ENCODE measurements at regions not wholly inside any gene's neighbourhood (a gene's known extent, or its start where the extent isn't known, plus 50 kb on each side); places are given as distances from the start of the nearest gene placed in this dataset.

- in situ Hi-C loops (cut with MboI; ENCODE audit: low sequenced_read_pairs) = no loop called here
Measured at GRCh38 chr3:118744186-118744585, 290.5 kb downstream of the IGSF11 start.

- in situ Hi-C loops (cut with MboI; ENCODE audit: low sequenced_read_pairs) = no loop called here
Measured at GRCh38 chr3:118754406-118755252, 280.0 kb downstream of the IGSF11 start.

GRCh38 chr3:118755253-118755801 is 279.3 kb downstream of the IGSF11 start:
- in situ Hi-C loops (cut with MboI; ENCODE audit: low sequenced_read_pairs) = no loop called here

DNA sequence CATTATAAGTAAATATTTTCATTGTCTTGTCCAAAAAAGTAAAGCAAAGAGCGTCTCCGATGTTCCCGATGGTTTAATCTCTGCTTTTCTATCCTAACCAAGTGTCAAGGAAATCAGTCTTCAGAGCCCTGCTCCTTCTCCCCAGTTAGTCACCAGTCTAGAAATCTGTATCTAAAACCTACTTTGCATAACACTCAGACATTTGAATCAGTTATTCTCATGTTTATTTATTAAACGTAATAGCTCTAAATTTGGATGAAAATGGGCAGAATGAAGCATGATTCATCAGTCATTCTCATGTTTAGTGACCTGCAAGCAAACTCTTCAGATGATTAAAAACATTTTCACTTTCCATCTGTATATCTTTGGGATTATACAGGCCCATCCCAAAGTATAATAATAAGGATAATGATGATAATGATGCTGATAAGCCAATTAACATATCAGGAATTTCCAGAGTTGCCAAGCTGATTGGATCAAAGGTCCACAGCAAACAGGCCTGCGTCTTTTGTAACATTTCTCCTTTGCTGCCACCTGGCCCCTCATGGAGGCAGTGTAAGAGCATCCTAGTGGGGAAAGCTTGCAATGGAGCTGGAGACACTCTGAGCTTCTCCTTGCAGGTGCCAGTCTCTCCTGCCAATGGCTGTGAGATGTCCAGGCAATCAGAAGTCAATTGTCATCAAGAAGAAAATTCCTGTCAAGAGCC is 273.9 kb downstream of the IGSF11 start:
- in situ Hi-C loops (cut with MboI; ENCODE audit: low sequenced_read_pairs) = no loop called here

DNA sequence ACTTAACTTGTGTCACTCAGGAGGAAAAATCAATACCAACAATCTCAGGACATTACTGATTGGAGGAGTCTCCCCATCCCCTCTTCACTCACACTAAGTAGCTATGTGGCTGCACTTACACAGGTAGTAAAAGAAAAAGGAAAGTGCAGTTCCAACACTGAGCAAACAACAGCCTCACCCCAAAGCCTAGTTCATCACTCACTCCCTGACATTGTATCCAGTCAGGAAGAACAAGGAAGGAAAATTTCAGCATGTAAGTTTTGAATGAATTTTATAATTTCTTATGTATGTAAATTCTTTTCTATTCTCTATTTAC is 273.4 kb downstream of the IGSF11 start:
- in situ Hi-C loops (cut with MboI; ENCODE audit: low sequenced_read_pairs) = no loop called here

DNA sequence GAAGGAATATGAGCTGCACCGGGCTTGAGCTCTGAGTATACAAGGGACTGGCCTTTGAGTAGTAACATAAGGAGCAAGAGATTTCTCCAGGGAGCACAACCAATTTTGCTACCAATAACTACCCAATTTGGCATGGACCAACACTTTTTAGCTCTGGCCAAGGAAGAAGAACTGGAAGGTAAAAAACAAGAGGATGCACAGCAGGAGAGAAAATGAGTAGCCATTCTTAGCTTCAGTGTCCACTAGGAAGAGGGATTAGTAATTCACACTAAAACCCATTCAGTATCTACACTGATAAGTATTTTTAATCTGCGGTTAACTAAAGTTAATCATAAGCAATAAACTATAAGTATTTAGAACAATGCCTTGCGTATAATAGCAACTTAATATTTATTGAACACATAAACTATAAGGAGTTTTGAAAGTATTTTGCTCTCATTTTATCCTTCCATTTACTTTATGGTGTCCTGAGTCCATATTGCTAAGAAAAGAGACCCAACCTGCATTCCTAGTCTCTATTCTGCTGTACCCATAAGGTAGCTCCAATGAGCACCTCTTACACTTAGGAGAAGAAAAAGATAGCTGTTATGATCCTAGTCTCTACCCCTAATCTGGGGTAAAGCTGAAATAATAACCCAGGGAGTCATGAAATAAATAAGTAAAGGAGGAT is 268.9 kb downstream of the IGSF11 start:
- in situ Hi-C loops (cut with MboI; ENCODE audit: low sequenced_read_pairs) = no loop called here

DNA sequence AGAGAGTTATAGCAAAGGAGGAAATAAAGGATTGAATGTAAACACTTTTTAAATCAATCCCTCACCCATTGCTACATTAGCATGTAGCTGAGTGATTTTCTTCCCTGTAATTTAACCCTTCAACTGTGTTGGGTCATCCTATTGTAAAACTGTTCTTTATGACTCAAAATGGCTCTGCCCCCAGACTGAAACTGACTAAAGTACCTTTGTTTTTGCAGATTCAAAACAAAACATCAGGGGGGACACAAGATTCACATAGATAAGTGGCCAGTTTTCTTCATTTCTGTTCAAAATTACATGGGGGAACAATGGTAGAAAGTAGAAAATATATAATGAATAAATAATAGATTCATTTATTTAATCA is 268.4 kb downstream of the IGSF11 start:
- in situ Hi-C loops (cut with MboI; ENCODE audit: low sequenced_read_pairs) = no loop called here

DNA sequence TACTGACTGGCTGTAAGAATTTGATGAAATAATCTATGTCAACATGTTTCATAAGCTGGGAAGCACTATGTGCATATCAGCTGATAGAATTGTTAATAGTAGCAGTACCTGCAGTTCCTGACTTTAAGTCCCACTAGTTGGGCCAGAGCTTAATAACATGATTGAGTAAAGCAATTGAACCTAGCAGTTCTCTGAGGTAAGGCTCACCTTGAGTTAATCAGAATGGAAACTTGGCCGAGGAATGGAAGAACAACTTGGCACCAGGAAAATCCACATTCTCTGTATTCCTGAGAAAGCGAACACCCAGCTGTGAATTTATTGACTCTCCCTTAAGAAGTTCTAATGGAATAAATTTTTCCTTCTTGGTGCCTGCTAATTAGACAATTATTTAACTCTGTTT is 262.6 kb downstream of the IGSF11 start:
- in situ Hi-C loops (cut with MboI; ENCODE audit: low sequenced_read_pairs) = no loop called here

GRCh38 chr3:118772547-118773011 is 262.1 kb downstream of the IGSF11 start:
- in situ Hi-C loops (cut with MboI; ENCODE audit: low sequenced_read_pairs) = no loop called here

DNA sequence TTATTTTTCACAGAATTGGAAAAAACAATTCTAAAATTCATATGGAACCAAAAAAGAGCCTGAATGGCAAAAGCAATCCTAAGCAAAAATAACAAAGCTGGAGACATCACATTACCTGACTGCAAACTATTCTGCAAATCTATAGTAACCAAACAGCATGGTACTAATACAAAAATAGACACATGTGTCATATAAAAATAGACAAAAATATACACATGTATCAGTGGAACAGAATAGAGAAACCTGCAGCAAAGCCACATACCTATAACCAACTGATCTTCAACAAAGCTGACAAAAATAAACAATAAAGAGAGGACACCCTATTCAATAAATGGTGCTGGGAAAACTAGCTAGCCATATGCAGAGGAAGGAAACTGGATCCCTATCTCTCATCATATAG is 259.6 kb downstream of the IGSF11 start:
- in situ Hi-C loops (cut with MboI; ENCODE audit: low sequenced_read_pairs) = no loop called here

- in situ Hi-C loops (cut with MboI; ENCODE audit: low sequenced_read_pairs) = no loop called here
Measured at GRCh38 chr3:118778201-118778600, 256.4 kb downstream of the IGSF11 start.

DNA sequence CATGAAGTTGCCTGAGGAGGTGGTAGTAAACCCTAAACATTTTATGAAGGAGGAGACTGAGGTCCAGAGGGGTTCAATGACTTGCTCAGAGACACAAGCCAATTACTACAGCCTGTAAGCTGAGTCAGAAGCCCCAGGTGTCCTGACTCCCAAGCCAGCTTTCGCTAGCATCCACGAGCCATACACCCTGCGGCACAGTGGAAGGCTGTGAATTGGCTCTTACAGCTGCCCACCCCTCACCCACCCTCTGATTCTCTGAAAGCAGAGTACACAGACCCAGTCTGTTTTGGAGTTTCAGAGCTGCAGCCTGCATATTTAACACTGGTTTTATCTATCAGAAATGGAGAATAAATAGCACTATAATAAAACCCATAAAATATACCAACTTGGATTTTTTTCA is 253.4 kb downstream of the IGSF11 start:
- in situ Hi-C loops (cut with MboI; ENCODE audit: low sequenced_read_pairs) = no loop called here

- in situ Hi-C loops (cut with MboI; ENCODE audit: low sequenced_read_pairs) = no loop called here
Measured at GRCh38 chr3:118781839-118782238, 252.8 kb downstream of the IGSF11 start.

- in situ Hi-C loops (cut with MboI; ENCODE audit: low sequenced_read_pairs) = no loop called here
Measured at GRCh38 chr3:118782755-118783202, 251.9 kb downstream of the IGSF11 start.

DNA sequence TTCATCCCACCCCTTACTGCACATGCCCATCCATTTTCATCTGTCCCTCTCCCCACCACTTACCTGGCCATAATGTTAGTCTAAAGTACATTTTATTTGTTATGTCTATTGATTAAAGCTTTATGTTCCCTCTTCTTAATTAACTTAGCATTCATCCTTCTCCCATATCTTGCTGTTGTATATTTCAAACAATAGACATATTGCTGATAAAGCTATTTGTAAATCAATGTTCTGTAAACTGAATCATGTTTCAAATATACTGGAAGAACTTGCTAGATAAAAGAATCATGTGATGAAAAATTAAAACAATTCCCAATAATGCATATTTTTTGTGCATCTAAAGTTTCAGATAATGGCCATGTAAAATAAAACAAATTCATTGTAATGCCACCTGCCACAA is 249.2 kb downstream of the IGSF11 start:
- in situ Hi-C loops (cut with MboI; ENCODE audit: low sequenced_read_pairs) = no loop called here

- in situ Hi-C loops (cut with MboI; ENCODE audit: low sequenced_read_pairs) = no loop called here
Measured at GRCh38 chr3:118791246-118791645, 243.4 kb downstream of the IGSF11 start.

- in situ Hi-C loops (cut with MboI; ENCODE audit: low sequenced_read_pairs) = no loop called here
Measured at GRCh38 chr3:118792191-118792590, 242.5 kb downstream of the IGSF11 start.

DNA sequence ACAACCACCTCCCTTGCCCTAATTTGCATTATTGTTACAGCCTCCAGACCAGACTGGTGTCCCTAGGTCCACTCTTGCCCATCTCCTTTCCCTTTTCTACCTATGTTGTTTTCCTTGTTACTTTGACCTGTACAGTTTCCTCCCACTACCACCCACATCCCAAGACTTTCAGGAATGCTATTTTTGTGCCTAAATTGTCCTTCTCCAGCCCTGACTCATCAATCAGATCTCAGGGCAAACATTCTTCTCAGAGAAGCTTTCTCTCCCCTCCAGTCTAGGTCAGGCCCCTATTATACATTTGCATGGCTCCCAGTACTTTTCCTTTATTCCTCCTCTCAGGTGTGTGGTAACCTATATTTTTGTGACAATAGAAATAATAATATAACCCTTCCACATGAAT is 241.5 kb downstream of the IGSF11 start:
- in situ Hi-C loops (cut with MboI; ENCODE audit: low sequenced_read_pairs) = no loop called here

GRCh38 chr3:118799303-118799702 is 235.3 kb downstream of the IGSF11 start:
- in situ Hi-C loops (cut with MboI; ENCODE audit: low sequenced_read_pairs) = no loop called here

DNA sequence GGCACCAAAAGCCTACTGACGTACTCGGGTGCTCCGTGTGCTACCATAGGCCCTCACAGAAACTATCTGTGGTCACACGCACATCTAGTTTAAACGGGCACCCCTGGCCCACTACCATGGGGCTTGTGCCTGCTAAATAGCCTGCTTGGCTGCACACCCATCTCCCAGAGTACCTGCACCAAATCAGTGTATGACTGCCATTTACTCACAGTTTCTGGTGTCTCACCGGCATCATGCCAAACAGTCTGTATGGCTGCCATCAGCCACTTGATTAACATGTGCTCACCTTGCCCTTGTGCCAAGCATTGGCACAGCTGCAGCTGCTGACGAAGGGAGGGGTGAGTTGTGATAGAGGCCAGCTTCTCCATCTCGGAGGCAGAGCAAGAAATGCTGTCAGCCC is 232.7 kb downstream of the IGSF11 start:
- in situ Hi-C loops (cut with MboI; ENCODE audit: low sequenced_read_pairs) = no loop called here

- in situ Hi-C loops (cut with MboI; ENCODE audit: low sequenced_read_pairs) = no loop called here
Measured at GRCh38 chr3:118802325-118803095, 232.1 kb downstream of the IGSF11 start.
